GM12878 (cell line): ENCODE measurements at regions not wholly inside any gene's neighbourhood (a gene's known extent, or its start where the extent isn't known, plus 50 kb on each side); places are given as distances from the start of the nearest gene placed in this dataset.

Experiments
- ATAC-seq: fragments of 200-7000 bp; cut with Tn5 transposase; 3 replicates; pipeline ENCODE4 v1.9.1; 2020; ENCODE audit warnings: mild to moderate bottlenecking, moderate library complexity
- BruUV-seq: library from RNA; stranded (reverse); fragments of 400-500 nt; replicated peaks from 2 replicates; lab custom pipeline; 2021; lab: Mats Ljungman, UMichigan
- CTCF ChIA-PET: fragments of 300-600 bp; sonication (Branson Sonifier 250); formaldehyde crosslinking; extraction: SDS; loops from one replicate; lab custom pipeline; 2021; ENCODE audit warnings: inconsistent platforms; lab: Yijun Ruan, JAX
- POLR2A ChIA-PET: fragments of 350-600 bp; formaldehyde crosslinking; extraction: SDS; loops from one replicate; lab custom pipeline; 2021; ENCODE audit warnings: inconsistent platforms; lab: Charles Lee
- RAD21 ChIA-PET: fragments of 300-600 bp; sonication (Branson Sonifier 250); formaldehyde crosslinking; loops from one replicate; lab custom pipeline; 2023; ENCODE audit warnings: antibody characterized with exemption; ENCODE audit not compliant: unreplicated experiment; lab: Charles Lee
- SMC1A ChIA-PET: fragments of 300-600 bp; sonication (Branson Sonifier 250); formaldehyde crosslinking; loops from one replicate; lab custom pipeline; 2023; ENCODE audit not compliant: unreplicated experiment, uncharacterized antibody; lab: Charles Lee
- DNase-seq: peaks from one replicate; pipeline ENCODE4 v3.0.0-alpha.2; 2011; ENCODE audit warnings: low read depth, low spot score
- FAIRE-seq: peaks from 3 replicates; lab custom pipeline; 2011; peaks lifted over from hg19 to GRCh38; lab: Jason Lieb, UNC
- H2AFZ ChIP-seq: 2 replicates; pipeline ENCODE4 v1.6.0; 2011; ENCODE audit warnings: low read depth, low read length, control low read depth; ENCODE audit not compliant: control insufficient read depth
- H3K27ac ChIP-seq: 2 replicates; pipeline ENCODE4 v1.5.1; 2011; ENCODE audit warnings: control low read depth; ENCODE audit not compliant: control insufficient read depth, insufficient read depth
- H3K27me3 ChIP-seq, 2 experiments: replicated peaks in 1 of 2; 2 replicates each; pipeline versions ENCODE4 v1.6.0 to v1.6.1; 2011; ENCODE audit warnings: low read length in 1 of 2; ENCODE audit not compliant: control insufficient read depth in 2 of 2, insufficient read depth in 2 of 2
- H3K36me3 ChIP-seq, 2 experiments: 2 replicates each; pipeline ENCODE4 v1.5.1; 2011; ENCODE audit warnings: low read length in 1 of 2; ENCODE audit not compliant: control insufficient read depth in 2 of 2, insufficient read depth in 2 of 2
- H3K4me1 ChIP-seq: 2 replicates; pipeline ENCODE4 v1.6.1; 2011; ENCODE audit warnings: mild to moderate bottlenecking, low read length, moderate library complexity, mixed read lengths; ENCODE audit not compliant: control insufficient read depth, insufficient read depth
- H3K4me2 ChIP-seq: 2 replicates; pipeline ENCODE4 v1.6.0; 2011; ENCODE audit warnings: control low read depth; ENCODE audit not compliant: control insufficient read depth, insufficient read depth
- H3K4me3 ChIP-seq: fragments of 200-600 bp; sonication (generic); 2 replicates; pipeline ENCODE4 v1.5.1; 2016
- H3K79me2 ChIP-seq: 2 replicates; pipeline ENCODE4 v1.6.0; 2011; ENCODE audit warnings: low read length; ENCODE audit not compliant: control insufficient read depth, insufficient read depth
- H3K9ac ChIP-seq: 2 replicates; pipeline ENCODE4 v1.8.0; 2011; ENCODE audit warnings: low read length, control low read depth, mixed read lengths; ENCODE audit not compliant: control insufficient read depth, insufficient read depth
- H3K9me3 ChIP-seq: replicated peaks from 3 replicates; pipeline ENCODE4 v1.5.1; 2011; ENCODE audit warnings: mild to moderate bottlenecking, low read length; ENCODE audit not compliant: control insufficient read depth, insufficient read depth
- H4K20me1 ChIP-seq: 2 replicates; pipeline ENCODE4 v1.6.0; 2011; ENCODE audit not compliant: control insufficient read depth, insufficient read depth
- ASH2L ChIP-seq: fragments of 300-600, 200-600 bp; sonication (generic); IDR thresholded peaks from 2 replicates; pipeline ENCODE4 v1.6.1; 2017; ENCODE audit warnings: low read depth, mild to moderate bottlenecking, borderline replicate concordance
- BACH1 ChIP-seq: fragments of 450-650 bp; IDR thresholded peaks from 2 replicates; pipeline ENCODE4 v1.6.1; 2017; ENCODE audit warnings: mild to moderate bottlenecking, borderline replicate concordance
- CBFB ChIP-seq: IDR thresholded peaks from 2 replicates; pipeline ENCODE4 v1.6.1; 2016; ENCODE audit warnings: antibody characterized with exemption, low read depth
- E2F8 ChIP-seq: fragments of 450-650 bp; IDR thresholded peaks from 2 replicates; pipeline ENCODE4 v1.6.1; 2018; ENCODE audit warnings: mild to moderate bottlenecking, low read depth, moderate library complexity; ENCODE audit not compliant: partially characterized antibody
- EED ChIP-seq: sonication (generic); IDR thresholded peaks from 2 replicates; pipeline ENCODE4 v1.6.1; 2016; ENCODE audit warnings: antibody characterized with exemption, low read depth
- HCFC1 ChIP-seq: fragments of 150-350 bp; IDR thresholded peaks from 2 replicates; pipeline ENCODE4 v1.6.1; 2014; ENCODE audit warnings: low read length
- NFYA ChIP-seq: IDR thresholded peaks from 2 replicates; pipeline ENCODE4 v1.6.1; 2011; ENCODE audit warnings: low read depth, mild to moderate bottlenecking, low read length, improper control_type of control experiment, borderline replicate concordance
- PAX5 ChIP-seq: IDR thresholded peaks from 2 replicates; pipeline ENCODE4 v1.6.1; 2011; ENCODE audit warnings: low read depth, low read length, borderline replicate concordance
- PML ChIP-seq: IDR thresholded peaks from 2 replicates; pipeline ENCODE4 v1.6.1; 2012; ENCODE audit warnings: low read length, inconsistent platforms
- RBBP5 ChIP-seq: fragments of 200-600 bp; sonication (generic); conservative IDR thresholded peaks from 2 replicates; pipeline ENCODE4 v1.6.1; 2016
- RFX5 ChIP-seq: IDR thresholded peaks from 2 replicates; pipeline ENCODE4 v1.6.1; 2011; ENCODE audit warnings: low read depth, low read length, improper control_type of control experiment
- YY1 ChIP-seq: IDR thresholded peaks from 2 replicates; pipeline ENCODE4 v1.6.1; 2011; ENCODE audit warnings: low read depth, mild to moderate bottlenecking, low read length
- ZNF207 ChIP-seq: fragments of 450-650 bp; IDR thresholded peaks from 2 replicates; pipeline ENCODE4 v1.6.1; 2014; ENCODE audit warnings: antibody characterized with exemption, mild to moderate bottlenecking, borderline replicate concordance
- ZNF217 ChIP-seq: fragments of 450-650 bp; IDR thresholded peaks from 2 replicates; pipeline ENCODE4 v1.6.1; 2017; ENCODE audit warnings: antibody characterized with exemption, mild to moderate bottlenecking
- ZNF384 ChIP-seq: IDR thresholded peaks from 2 replicates; pipeline ENCODE4 v1.6.1; 2012; ENCODE audit warnings: low read depth, mild to moderate bottlenecking, low read length, improper control_type of control experiment, borderline replicate concordance
- ZSCAN29 ChIP-seq: fragments of 450-650 bp; IDR thresholded peaks from 2 replicates; pipeline ENCODE4 v1.6.1; 2017; ENCODE audit warnings: mild to moderate bottlenecking, moderate library complexity
- WGBS: methylation state at CpG from one replicate; pipeline ENCODE4 v1.1.6; 2016; ENCODE audit warnings: low lambda C conversion rate; ENCODE audit not compliant: insufficient replicate concordance, insufficient coverage; ENCODE audit errors: missing lambda C conversion rate; 5-methylcytosine and 5-hydroxymethylcytosine counted together
- in situ Hi-C: fragments of 300-500 bp; cut with MboI; formaldehyde crosslinking; loops from 9 replicates; pipeline ENCODE4 v1.14.3; 2018; ENCODE audit warnings: mixed read lengths
- intact Hi-C: fragments of 100-400 bp; cut with micrococcal nuclease; formaldehyde crosslinking; loops from one replicate; pipeline ENCODE4 v1.14.2; 2022; ENCODE audit not compliant: unreplicated experiment

GRCh38 chr18:22253676-22254075 is 84.3 kb downstream of the GATA6 start:
- ATAC-seq: no peak
- DNase-seq: no peak
- H3K9me3 ChIP-seq: no peaks in the 10 kb centered on the region
- in situ Hi-C loops (no loop called here), intact Hi-C loops (loop anchor here (10.0 kb wide), 2 partner anchors 61 to 301 kb away; no protein-coding TSS in a partner anchor)
- H3K36me3 ChIP-seq: no peaks in the 10 kb centered on the region
- FAIRE-seq: no peak
- no peak overlapping the region for H3K4me2 ChIP-seq
- no peaks in the 10 kb centered on the region for H3K27me3 ChIP-seq
- no peaks in the 10 kb centered on the region for H3K79me2 ChIP-seq
- POLR2A ChIA-PET: no interaction called here
- no peak overlapping the region for H2AFZ ChIP-seq
- WGBS: 25% methylated on average over 9 of the region's 9 CpGs
- CTCF ChIA-PET: no interaction called here
- H3K4me1 ChIP-seq: no peaks in the 10 kb centered on the region
- no peak overlapping the region for H3K27ac ChIP-seq
- no peak overlapping the region for H3K4me3 ChIP-seq
- no peaks in the 10 kb centered on the region for H4K20me1 ChIP-seq
- no peak for TF ChIP-seq ZNF384
- TF ChIP-seq YY1: no peak
- no peak for TF ChIP-seq ZNF207
- TF ChIP-seq NFYA: no peak
- no peak for TF ChIP-seq RBBP5
- no peak for TF ChIP-seq EED
- TF ChIP-seq CBFB: no peak
- TF ChIP-seq RFX5: no peak
- no peak for TF ChIP-seq ASH2L
- no peak for TF ChIP-seq E2F8
- TF ChIP-seq ZSCAN29: no peak
- TF ChIP-seq BACH1: no peak
- TF ChIP-seq PAX5: no peak
- no peak for TF ChIP-seq HCFC1
- TF ChIP-seq PML: no peak
- TF ChIP-seq ZNF217: no peak
- TF ChIP-seq, all 136 proteins: peak for 0
- BruUV-seq: no TSS peak
- no peak overlapping the region for H3K9ac ChIP-seq
- ChIA-PET RAD21 (no interaction called here), SMC1A (no interaction called here)
